HepG2 (cell line): ENCODE measurements at regions not wholly inside any gene's neighbourhood (a gene's known extent, or its start where the extent isn't known, plus 50 kb on each side); places are given as distances from the start of the nearest gene placed in this dataset.

ENCODE experiments used
- ATAC-seq: fragments of 200-7000 bp; cut with Tn5 transposase; 3 replicates; pipeline ENCODE4 v1.9.1; 2020; ENCODE audit warnings: mild to moderate bottlenecking, moderate library complexity
- BruUV-seq: library from RNA; stranded (reverse); fragments of 400-500 nt; replicated peaks from 2 replicates; lab custom pipeline; 2021; lab: Mats Ljungman, UMichigan
- CTCF ChIA-PET: fragments of 300-600 bp; formaldehyde crosslinking; extraction: SDS; loops from one replicate; lab custom pipeline; 2021; ENCODE audit warnings: low total read pairs, inconsistent platforms, low intra/inter-chr PET ratio; lab: Yijun Ruan, JAX
- POLR2A ChIA-PET: fragments of 350-600 bp; sonication (Branson Sonifier 250); formaldehyde crosslinking; loops from one replicate; lab custom pipeline; 2020; ENCODE audit warnings: antibody characterized with exemption, inconsistent platforms; lab: Yijun Ruan, JAX
- DNase-seq: peaks from one replicate; pipeline ENCODE4 v3.0.0-alpha.2; 2015; ENCODE audit warnings: low spot score
- FAIRE-seq: peaks from 3 replicates; lab custom pipeline; 2011; peaks lifted over from hg19 to GRCh38; lab: Jason Lieb, UNC
- H2AFZ ChIP-seq: one replicate; pipeline ENCODE4 v1.6.1; 2011; ENCODE audit warnings: low read length, inconsistent platforms
- H3K27ac ChIP-seq: fragments of 300-600 bp; 3 replicates; pipeline ENCODE4 v1.8.0; 2011; ENCODE audit warnings: mixed run types, mild to moderate bottlenecking, mixed read lengths, low read length, inconsistent platforms; ENCODE audit not compliant: insufficient read depth; ENCODE audit errors: extremely low read length
- H3K27me3 ChIP-seq, 2 experiments: fragments of 200-600 bp in 1 of 2; 2 replicates in 1 of 2; 3 replicates in 1 of 2; pipeline versions ENCODE4 v1.6.0 to v1.8.0; 2011; ENCODE audit warnings: low read length in 2 of 2, mild to moderate bottlenecking in 2 of 2, moderate library complexity in 2 of 2, inconsistent platforms in 1 of 2; ENCODE audit not compliant: insufficient read depth in 2 of 2, control insufficient read depth in 1 of 2
- H3K36me3 ChIP-seq, 2 experiments: fragments of 200-600 bp in 1 of 2; replicated peaks in 1 of 2; 2 replicates in 1 of 2; 3 replicates in 1 of 2; pipeline versions ENCODE4 v1.5.1 to v1.8.0; 2011; ENCODE audit warnings: low read length in 2 of 2, inconsistent platforms in 1 of 2; ENCODE audit not compliant: insufficient read depth in 2 of 2, control insufficient read depth in 1 of 2
- H3K4me1 ChIP-seq: 2 replicates; pipeline ENCODE4 v1.5.1; 2012; ENCODE audit warnings: low read length, inconsistent platforms; ENCODE audit not compliant: insufficient read depth
- H3K4me2 ChIP-seq: 2 replicates; pipeline ENCODE4 v1.6.0; 2011; ENCODE audit warnings: low read depth, low read length, inconsistent platforms
- H3K4me3 ChIP-seq, 3 experiments: fragments of 200-600 bp in 1 of 3; sonication (generic), shearing (Covaris generic) in 1 of 3; replicated peaks in 1 of 3; 2 replicates each; pipeline ENCODE4 v1.5.1; 2011 to 2016; ENCODE audit warnings: low read length in 3 of 3, inconsistent platforms in 2 of 3, low read depth in 2 of 3, mild to moderate bottlenecking in 2 of 3, control low read depth in 1 of 3, mixed read lengths in 1 of 3; ENCODE audit not compliant: insufficient read depth in 1 of 3
- H3K79me2 ChIP-seq: one replicate; pipeline ENCODE4 v1.6.1; 2011; ENCODE audit warnings: low read length, inconsistent platforms; ENCODE audit not compliant: insufficient read depth
- H3K9ac ChIP-seq: 2 replicates; pipeline ENCODE4 v1.6.0; 2011; ENCODE audit warnings: mild to moderate bottlenecking, low read depth, low read length, inconsistent platforms; ENCODE audit not compliant: insufficient read depth
- H3K9me3 ChIP-seq: 2 replicates; pipeline ENCODE4 v1.5.1; 2012; ENCODE audit warnings: mild to moderate bottlenecking, low read length
- H4K20me1 ChIP-seq: 2 replicates; pipeline ENCODE4 v1.6.0; 2011; ENCODE audit warnings: inconsistent platforms, mild to moderate bottlenecking, low read length, moderate library complexity; ENCODE audit not compliant: insufficient read depth
- CENPX ChIP-seq: sonication (generic); formaldehyde crosslinking; IDR thresholded peaks from 2 replicates; pipeline ENCODE4 v1.9.0; 2021; ENCODE audit warnings: mild to moderate bottlenecking, missing genetic modification reagents, moderate library complexity
- DBP ChIP-seq: sonication (generic); formaldehyde crosslinking; IDR thresholded peaks from 2 replicates; pipeline ENCODE4 v1.4.0; 2020; ENCODE audit warnings: missing genetic modification reagents; ENCODE audit errors: not compliant biosample characterization
- DR1 ChIP-seq: sonication (generic); formaldehyde crosslinking; IDR thresholded peaks from 2 replicates; pipeline ENCODE4 v1.8.0; 2021; ENCODE audit warnings: mild to moderate bottlenecking, missing genetic modification reagents, inconsistent platforms
- ISX ChIP-seq: sonication (generic); formaldehyde crosslinking; conservative IDR thresholded peaks from 2 replicates; pipeline ENCODE4 v1.5.0; 2020; ENCODE audit warnings: missing genetic modification reagents
- KAT7 ChIP-seq: IDR thresholded peaks from 2 replicates; pipeline ENCODE4 v1.6.1; 2018; ENCODE audit warnings: borderline replicate concordance, missing compliant biosample characterization
- RAD21 ChIP-seq: fragments of 450-650 bp; formaldehyde crosslinking; IDR thresholded peaks from 2 replicates; pipeline ENCODE4 v1.5.0; 2020; ENCODE audit warnings: mild to moderate bottlenecking
- RNF2 ChIP-seq: fragments of 450-650 bp; conservative IDR thresholded peaks from 2 replicates; pipeline ENCODE4 v1.6.1; 2016; ENCODE audit warnings: low read depth
- TERF1 ChIP-seq: sonication (generic); formaldehyde crosslinking; IDR thresholded peaks from 2 replicates; pipeline ENCODE4 v1.8.0; 2022; ENCODE audit warnings: mild to moderate bottlenecking, missing genetic modification reagents, moderate library complexity
- TFDP1 ChIP-seq: IDR thresholded peaks from 2 replicates; pipeline ENCODE4 v1.6.1; 2016; ENCODE audit warnings: missing compliant biosample characterization, missing genetic modification reagents, borderline replicate concordance
- TRAFD1 ChIP-seq: sonication (generic); formaldehyde crosslinking; IDR thresholded peaks from 2 replicates; pipeline ENCODE4 v1.5.1; 2020; ENCODE audit warnings: missing genetic modification reagents, mild to moderate bottlenecking, borderline replicate concordance
- ZBTB4 ChIP-seq: sonication (generic); formaldehyde crosslinking; IDR thresholded peaks from 2 replicates; pipeline ENCODE4 v1.4.0; 2020; ENCODE audit warnings: missing genetic modification reagents, mild to moderate bottlenecking, borderline replicate concordance
- ZNF552 ChIP-seq: sonication (generic); formaldehyde crosslinking; IDR thresholded peaks from 2 replicates; pipeline ENCODE4 v1.9.0; 2022; ENCODE audit warnings: missing genetic modification reagents, mild to moderate bottlenecking, borderline replicate concordance
- ZNF564 ChIP-seq: sonication (generic); formaldehyde crosslinking; IDR thresholded peaks from 2 replicates; pipeline ENCODE4 v1.8.1; 2023; ENCODE audit warnings: mild to moderate bottlenecking, missing genetic modification reagents
- ZNF615 ChIP-seq: sonication (generic); formaldehyde crosslinking; IDR thresholded peaks from 2 replicates; pipeline ENCODE4 v1.5.0; 2020; ENCODE audit warnings: mild to moderate bottlenecking, missing genetic modification reagents, borderline replicate concordance
- ZNF800 ChIP-seq: sonication (generic); formaldehyde crosslinking; IDR thresholded peaks from 2 replicates; pipeline ENCODE4 v1.4.0; 2020; ENCODE audit warnings: missing genetic modification reagents
- WGBS: methylation state at CpG from one replicate; pipeline ENCODE4 v1.1.6; 2017; ENCODE audit warnings: low lambda C conversion rate; 5-methylcytosine and 5-hydroxymethylcytosine counted together
- in situ Hi-C: cut with HindIII; loops from 2 replicates; pipeline ENCODE4 v1.10.0; 2017; ENCODE audit warnings: low pct_unique_long_range_greater_than_20kb; ENCODE audit not compliant: extremely low pct_ligation_motif_present
- intact Hi-C: fragments of 100-400 bp; cut with micrococcal nuclease; formaldehyde crosslinking; loops from one replicate; pipeline ENCODE4 v1.10.0; 2022; ENCODE audit not compliant: unreplicated experiment

- no peak overlapping the region for H2AFZ ChIP-seq
- H3K27me3 ChIP-seq = peaks cover 3 to 68% of the 10 kb centered on the region in 2 experiments; a peak in 4 of 5 replicates
- no TSS peak for BruUV-seq
- no peak for TF ChIP-seq TERF1 (CRISPR knock-in tag)
- TF ChIP-seq KAT7 (CRISPR knock-in tag) = no peak
- TF ChIP-seq DR1 (CRISPR knock-in tag) = no peak
- TF ChIP-seq TFDP1 = no peak
- no peak for TF ChIP-seq DBP (CRISPR knock-in tag)
- TF ChIP-seq ZNF800 = no peak
- TF ChIP-seq ISX (CRISPR knock-in tag) = no peak
- no peak for TF ChIP-seq ZNF615 (CRISPR knock-in tag)
- no peak for TF ChIP-seq ZNF564 (CRISPR knock-in tag)
- no peak for TF ChIP-seq CENPX (CRISPR knock-in tag)
- no peak for TF ChIP-seq ZBTB4
- no peak for TF ChIP-seq TRAFD1
- TF ChIP-seq RAD21 (CRISPR knock-in tag) = no peak
- no peak for TF ChIP-seq RNF2
- no peak for TF ChIP-seq ZNF552 (CRISPR knock-in tag)
- CTCF ChIA-PET = no interaction called here
- DNase-seq = no peak
- H3K9ac ChIP-seq = no peak overlapping the region
- ATAC-seq = no peak
- no peaks in the 10 kb centered on the region for H3K36me3 ChIP-seq
- FAIRE-seq = no peak
- no peak overlapping the region for H3K27ac ChIP-seq
- H3K4me3 ChIP-seq = no peak overlapping the region
- H4K20me1 ChIP-seq = no peaks in the 10 kb centered on the region
- POLR2A ChIA-PET = no interaction called here
- intact Hi-C loops = no loop called here
- H3K4me2 ChIP-seq = no peak overlapping the region
- in situ Hi-C loops = no loop called here
- WGBS = 10% methylated on average over 7 of the region's 9 CpGs
- H3K9me3 ChIP-seq = no peaks in the 10 kb centered on the region
- H3K4me1 ChIP-seq = no peaks in the 10 kb centered on the region
- no peaks in the 10 kb centered on the region for H3K79me2 ChIP-seq
Observed at GRCh38 chr10:78359640-78360091, 326.0 kb downstream of the RPS24 start.
